ENCODE measurements at regions not wholly inside any gene's neighbourhood (a gene's known extent, or its start where the extent isn't known, plus 50 kb on each side); places are given as distances from the start of the nearest gene placed in this dataset.

- TF ChIP-seq ZFP36 (IDR thresholded peaks at IDR 0.05; ENCODE audit: borderline replicate concordance, partially characterized antibody) (no peak), SMC3 (IDR thresholded peaks at IDR 0.05) (no peak), MAX (IDR thresholded peaks at IDR 0.05) (no peak), USF2 (IDR thresholded peaks at IDR 0.05) (no peak), HOXA7 (CRISPR knock-in tag; IDR thresholded peaks at IDR 0.05) (no peak), KDM1A (IDR thresholded peaks at IDR 0.05; ENCODE audit: low read depth) (no peak), HMGXB4 (CRISPR knock-in tag; IDR thresholded peaks at IDR 0.05; ENCODE audit: borderline replicate concordance) (no peak)
Measured at GRCh38 chr2:23132823-23133595, 252.0 kb upstream of the KLHL29 start.
